Middle frontal gyrus (tissue), 1 donor: ENCODE measurements at regions not wholly inside any gene's neighbourhood (a gene's known extent, or its start where the extent isn't known, plus 50 kb on each side); places are given as distances from the start of the nearest gene placed in this dataset.
"Not testable (repeated sequence)": the region's sequence is repeated elsewhere in the genome, so short reads cannot be mapped to it uniquely, and the experiment has no call there.

Experiments
- DNase-seq: peaks from one replicate; pipeline ENCODE4 v3.0.0-alpha.2; 2015; ENCODE audit warnings: low spot score; ENCODE audit errors: extremely low spot score

DNA sequence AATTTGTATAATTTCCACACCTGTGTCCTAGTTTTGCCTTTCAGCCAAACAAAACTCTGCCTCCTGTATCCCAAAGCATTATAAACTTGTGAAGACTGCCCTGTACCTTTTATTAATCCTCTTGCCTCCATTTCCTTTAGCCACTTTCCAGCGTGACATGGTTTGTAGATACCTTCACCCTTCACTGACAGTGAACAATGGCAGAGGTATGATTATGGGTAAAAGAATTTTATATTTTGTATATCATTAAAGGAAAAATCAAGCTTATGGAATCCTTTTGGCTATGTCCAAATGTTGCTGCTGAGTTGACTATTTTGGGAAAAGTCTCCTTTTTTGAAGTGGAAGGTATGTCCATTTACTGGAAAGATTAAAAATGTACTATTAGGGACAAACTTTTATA lies 251.7 kb downstream of the HNMT start:
- no peak for DNase-seq

DNA sequence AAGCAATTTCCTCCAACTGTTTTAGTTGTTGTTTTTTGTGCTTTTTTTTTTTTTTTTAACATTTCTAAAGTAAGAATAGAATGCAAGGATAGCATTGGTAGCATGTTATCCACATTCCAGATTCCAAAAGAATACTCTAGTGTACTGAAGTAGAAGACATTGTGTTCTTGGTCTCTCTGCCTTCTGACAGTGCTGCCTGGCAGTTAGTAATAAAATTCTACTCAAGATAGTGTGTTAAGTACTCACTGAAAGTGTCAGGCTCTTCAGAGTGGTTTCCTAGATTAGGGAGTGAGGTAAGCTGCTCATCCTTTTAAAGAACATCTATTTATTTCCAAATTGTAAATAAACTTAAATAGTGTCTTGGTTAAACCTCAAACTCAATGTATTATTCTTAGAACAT lies 253.7 kb downstream of the HNMT start:
- no peak for DNase-seq

DNA sequence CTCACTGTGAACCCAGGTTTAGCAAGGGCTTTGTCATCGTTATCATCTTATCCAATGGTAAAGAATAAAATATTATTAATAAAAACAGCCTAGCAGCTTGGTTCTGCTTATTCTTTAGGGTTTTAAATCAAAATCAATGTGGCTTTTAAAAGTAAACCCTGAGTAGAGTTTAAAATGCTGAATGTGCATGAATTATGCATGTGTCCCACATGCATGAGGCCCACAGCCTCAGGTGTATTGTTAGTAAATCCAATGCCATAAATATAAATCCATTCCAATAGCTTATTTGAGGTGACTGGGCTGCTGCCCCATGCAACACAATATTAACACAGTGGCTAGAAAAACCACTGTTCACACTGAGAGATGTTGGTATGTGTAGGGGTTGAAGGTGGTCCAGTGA lies 254.1 kb downstream of the HNMT start:
- no peak for DNase-seq

DNA sequence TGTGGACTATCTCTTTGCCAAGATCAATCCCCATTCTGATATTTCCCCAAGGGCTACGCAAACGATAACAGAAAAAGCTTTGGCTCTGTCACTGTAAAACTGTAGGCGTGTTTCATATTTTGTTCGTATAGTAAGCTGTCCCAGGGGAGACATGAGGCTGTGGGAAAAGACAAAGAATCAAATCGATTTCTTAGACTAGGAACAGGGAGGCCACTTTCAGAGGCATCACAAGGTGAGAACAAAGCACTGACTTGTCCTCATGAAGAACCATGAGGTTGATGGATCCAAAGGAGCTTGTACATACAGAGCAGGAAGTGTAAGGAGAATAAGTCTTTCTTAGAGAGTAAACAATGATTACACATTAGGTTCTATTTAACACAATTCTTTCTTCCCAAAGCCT lies 255.7 kb downstream of the HNMT start:
- DNase-seq = no peak

DNA sequence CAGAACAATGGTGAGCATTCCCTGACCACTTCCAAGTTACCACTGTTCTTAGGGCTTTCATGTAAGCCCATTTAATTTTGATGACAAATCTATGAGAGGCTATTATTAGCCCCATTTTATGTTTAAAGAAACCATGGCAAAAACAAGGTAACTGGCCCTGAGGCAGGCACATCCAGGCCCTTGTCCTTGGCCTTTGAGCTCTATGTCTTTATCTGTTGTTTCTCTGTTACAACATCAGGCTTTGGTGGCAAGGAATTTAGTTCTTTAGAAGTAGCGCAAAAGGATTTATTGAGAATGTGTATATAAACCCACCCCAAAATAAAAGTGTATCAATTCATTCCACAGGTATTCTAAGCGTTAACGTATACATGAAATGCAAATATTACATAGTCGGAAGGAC lies 257.1 kb downstream of the HNMT start:
- no peak for DNase-seq

DNA sequence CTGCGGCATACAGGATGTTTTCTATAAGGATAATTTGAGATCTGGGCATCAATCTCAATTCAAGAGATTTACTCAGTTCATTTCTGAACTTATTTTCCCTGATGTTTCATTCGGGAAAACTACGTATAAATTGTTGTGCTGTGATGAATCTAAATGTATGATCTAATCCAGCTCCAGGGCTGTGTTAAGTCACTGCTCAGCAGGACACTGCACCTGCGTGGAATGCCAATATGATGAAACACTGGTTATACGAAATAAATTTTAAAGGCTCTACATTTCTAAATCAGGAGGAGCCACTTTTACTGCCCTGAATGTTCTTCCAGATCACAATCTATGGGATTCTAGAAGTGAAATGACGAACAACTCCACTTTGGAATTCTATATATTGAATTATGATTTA lies 259.0 kb downstream of the HNMT start:
- no peak for DNase-seq

DNA sequence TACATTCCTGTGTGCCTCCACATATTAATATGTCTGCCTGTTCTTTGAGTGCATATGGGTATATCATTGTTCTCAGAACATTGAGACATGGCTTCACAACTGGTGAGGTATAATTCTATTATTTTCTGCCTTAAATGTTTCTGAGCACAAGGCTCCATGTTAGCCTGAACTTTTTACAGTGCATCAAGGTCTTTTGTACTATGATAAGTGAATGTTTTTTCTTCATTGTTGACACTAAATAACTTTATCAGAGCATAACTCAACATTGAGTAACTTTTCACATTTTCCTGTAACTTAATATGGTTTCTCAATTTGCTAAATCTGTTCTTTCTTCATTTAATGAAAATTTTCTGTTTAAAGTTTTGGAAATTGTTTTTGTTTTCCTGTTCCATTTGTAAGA lies 262.9 kb downstream of the HNMT start:
- DNase-seq = no peak

DNA sequence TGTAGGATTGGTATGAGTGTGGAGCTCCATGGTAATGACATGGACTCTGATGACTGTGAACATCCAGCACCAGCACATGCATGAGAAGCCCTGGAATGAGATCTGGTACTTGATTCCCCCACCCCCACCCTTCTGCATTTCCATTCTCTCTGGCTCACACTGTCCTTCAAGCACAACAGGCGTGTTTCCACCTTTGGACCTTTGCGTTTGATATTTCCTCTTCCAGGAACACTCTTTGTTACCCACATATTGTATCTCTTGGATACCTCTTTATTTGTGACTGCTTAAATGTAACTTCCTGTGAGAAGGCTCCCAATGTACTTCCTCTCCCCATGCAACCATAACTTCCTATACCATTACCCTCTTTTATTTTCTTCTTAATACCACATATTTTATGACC lies 263.8 kb downstream of the HNMT start:
- DNase-seq = no peak

DNA sequence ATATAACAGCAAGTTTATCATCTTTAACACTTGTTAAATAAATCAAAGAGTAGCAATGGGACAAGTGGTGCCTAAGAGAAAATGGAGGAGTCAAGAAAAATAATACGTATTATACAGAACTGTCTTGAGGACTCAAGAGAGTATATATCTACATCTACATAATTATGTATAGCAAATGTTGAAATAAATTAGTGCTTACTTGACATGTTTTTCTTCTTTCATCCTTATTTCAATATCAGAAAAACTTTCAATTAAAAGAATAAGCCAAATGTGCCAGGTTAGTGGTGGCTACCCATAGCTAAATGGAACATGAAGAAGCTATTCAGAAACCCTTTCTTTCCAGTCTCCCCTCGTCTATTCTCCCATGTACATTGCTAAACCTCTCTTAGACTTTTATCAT lies 267.3 kb upstream of the SPOPL start:
- no peak for DNase-seq

DNA sequence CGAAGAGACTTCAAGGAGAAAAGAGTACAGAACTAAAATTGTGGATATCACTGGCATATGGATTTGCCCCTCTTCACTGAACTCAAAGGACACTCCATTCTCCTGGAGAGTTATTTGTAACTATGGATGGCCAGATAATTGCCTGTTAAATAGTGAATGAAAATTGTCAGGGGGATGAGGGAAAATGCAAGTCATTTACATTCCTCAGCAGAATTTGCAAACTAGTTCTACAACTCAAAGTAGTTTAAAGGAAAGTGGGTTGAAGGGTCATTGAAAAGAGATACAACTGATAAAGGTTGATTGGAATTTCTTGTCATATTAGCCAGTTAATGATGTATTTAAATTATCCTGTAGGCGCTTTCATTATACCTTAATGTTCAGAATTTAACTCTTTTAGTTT lies 266.5 kb upstream of the SPOPL start:
- no peak for DNase-seq

DNA sequence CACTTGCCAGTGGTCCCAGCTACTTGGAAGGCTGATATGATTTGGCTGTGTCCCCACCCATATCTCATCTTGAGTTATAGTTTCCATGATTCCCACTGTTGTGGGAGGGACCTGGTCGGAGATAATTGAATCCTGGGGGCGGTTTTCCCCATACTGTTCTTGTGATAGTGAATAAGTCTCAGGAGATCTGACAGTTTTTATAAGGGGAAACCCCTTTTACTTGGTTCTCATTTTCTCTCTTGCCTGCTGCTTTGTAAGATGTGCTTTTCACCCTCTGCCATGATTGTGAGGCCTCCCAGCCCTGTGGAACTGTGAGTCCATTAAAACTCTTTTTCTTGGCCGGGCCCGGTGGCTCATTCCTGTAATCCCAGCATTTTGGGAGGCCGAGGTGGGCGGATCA lies 265.4 kb upstream of the SPOPL start:
- DNase-seq = no peak

DNA sequence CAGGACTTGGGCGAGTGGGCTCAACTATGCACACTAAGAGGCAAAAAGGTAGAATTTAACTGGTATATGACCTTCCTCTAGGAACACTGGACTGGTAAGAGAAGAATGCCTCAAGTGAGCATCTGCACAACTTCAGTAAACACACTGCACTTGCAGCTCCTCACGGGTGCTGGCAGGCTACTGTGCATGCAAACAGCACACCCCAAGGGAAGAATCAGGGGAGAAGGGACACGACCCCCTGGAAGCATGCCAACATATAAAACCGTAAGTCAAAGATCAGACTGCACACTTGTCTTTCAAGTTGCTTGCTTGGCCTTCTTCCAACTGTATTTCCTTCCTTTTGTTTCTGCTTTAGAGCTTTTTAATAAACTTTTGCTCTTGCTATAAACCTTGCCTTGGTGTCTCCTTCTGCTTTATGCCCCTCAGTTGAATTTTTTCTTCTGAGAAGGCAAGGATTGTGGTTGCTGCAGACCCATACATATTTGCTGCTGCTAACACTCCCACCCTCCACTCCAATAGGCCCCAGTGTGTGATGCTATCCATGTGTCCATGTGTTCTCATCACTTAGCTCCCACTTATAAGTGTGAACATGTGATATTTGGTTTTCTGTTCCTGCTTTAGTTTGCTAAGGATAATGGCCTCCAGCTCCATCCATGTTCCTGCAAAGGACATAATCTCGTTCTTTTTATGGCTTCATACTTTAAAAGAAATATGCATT lies 263.7 kb upstream of the SPOPL start:
- DNase-seq = no peak

DNA sequence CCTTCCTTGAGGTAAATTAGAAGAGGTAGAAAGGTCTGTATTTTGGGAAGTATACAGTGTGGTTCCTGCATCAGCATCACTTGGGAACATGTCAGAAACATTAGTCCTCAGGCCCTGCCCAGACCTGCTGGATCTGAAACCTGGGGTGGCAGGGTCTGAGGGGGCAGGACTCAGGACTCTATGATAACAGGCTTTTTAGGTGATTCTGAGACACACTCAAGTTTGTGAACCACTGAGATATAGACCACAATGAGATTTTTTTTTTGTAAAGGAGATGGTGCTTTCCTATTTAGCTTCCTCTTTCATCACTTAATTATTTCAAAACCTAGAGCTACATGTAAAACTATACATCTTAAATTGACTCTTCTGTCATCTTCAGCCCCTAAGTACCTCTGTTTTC lies 262.7 kb upstream of the SPOPL start:
- no peak for DNase-seq

DNA sequence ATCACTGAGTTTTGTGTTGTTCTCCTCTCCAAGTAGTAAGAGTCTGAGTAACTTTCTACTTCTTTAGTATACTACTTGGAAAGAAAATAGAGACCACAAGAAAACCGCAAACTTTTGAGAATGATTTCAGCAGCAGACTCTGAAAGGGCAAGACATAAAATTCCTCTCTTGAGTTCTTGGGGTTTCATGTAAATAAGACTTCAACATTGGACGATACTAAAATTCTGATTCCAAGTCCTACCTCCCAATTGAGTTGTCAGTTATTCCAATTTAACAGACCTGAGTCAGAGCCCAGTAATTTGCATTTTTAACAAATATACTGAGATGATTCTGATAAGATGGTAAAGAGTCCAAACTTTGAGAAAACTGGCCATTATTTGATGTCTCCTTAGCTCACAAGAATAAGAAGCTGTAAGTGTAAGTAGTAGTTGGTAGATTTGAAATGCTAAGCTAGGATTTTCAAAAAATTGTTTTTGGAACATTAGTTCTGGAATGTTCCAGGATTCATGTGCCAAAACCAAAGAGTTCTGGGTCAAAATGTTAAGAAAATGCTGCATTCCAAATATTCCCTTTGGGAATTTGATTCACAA lies 261.6 kb upstream of the SPOPL start:
- DNase-seq = no peak

DNA sequence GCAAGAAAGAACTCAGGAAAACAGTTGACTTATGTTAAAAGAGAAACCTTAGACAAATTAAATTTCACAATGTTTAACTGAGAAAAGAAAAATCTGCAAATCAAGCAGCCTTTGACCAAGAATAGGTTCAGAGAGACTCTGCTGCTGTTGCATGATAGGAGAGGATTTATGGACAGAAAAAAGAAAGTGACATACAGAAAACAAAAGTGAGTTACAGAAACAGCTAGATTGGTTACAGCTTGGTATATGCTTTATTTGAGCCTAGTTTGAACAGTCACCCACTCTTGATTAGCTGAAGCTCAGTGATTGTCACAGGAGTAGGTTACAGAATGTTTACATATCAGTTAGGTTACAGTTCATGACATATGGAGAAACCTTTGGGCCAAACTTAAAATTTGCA lies 258.2 kb upstream of the SPOPL start:
- no peak for DNase-seq

DNA sequence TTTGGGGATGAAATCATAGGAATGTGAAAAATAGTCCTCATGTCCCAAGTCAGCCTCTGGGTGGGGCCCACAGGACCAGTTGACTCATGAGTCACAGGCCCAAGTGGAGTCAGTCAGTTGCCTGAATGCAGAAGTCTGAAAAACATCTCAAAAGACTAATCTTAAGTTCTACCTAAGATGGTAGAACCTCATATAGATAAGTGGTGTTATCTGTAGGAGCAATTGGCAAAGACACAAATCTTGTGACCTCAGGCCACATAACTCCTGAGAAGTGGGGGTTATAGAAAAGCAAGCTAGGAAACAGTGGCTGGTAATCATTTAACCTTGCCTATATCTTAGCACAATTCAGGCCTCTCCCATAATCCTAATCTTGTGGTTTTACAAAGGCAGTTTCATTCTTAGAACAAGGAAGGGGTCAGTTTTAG lies 257.1 kb upstream of the SPOPL start:
- DNase-seq = no peak

DNA sequence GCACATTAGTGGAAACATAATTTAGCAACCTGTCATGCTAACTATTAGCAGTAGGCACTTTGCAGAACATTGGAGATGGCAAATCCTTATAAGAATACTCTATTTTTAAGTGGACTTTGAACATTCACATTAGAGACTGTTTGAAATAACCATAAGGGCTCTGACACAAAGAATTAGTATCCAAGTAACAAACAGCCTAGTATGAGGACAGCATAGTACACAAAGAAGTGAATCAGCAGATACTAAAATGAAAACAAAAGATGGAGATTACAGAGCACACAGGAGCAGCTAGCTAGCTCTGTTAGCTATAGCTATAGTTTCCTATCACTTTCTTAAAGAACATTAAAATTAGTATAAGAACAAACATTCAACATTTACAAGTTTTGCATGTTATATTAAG lies 256.3 kb upstream of the SPOPL start:
- DNase-seq = no peak

DNA sequence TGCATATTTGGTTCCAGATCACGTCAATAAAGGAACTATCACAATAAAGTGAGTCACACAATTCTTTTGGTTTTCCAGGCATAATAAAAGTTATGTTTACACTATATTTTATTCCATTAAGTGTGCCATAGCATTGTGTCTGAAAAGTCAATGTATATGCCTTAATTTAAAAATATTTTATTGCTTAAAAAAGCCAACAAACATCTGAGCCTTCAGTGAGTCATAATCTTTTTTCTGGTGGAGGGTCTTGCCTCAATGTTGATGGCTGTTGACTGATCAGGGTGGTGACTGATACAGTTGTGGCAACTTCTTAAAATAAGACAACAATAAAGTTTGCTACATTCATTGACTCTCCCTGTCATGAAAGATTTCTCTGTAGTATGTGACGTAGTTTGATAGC lies 254.3 kb upstream of the SPOPL start:
- no peak for DNase-seq

DNA sequence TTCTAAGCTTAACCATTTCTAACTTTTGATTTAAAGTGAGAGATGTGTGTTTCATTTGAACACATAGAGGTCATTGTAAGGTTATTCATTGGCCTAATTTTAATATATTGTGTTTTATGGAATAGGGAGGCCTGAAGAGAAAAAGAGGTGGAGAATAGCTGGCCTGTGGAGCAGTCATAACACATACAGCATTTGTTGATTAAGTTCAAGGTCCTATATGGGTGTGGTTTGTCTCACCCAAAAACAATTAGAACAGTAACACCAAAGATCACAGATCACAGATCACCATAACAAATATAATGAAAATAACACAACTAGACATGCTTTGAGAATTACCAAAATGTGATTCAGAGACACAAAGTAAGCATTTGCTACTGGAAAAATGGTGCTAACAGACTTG lies 252.4 kb upstream of the SPOPL start:
- no peak for DNase-seq

DNA sequence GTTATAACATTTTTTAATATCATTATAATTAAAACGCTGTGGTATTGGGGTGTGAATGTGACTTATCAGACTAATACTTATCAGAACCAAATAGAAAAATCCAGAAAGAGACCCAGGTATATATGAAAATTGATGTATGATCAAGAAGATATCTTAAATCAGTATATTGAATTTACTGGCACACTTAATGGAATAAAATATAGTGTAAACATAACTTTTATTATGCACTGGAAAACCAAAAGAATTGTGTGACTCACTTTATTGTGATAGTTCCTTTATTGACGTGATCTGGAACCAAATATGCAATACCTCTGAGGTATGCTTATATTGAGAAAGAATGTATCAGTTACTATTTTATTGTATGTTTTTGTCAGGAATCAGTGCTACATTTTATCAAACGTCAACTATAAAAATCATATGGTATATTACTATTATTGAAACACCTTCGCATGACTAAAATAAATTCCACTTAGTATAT lies 250.7 kb upstream of the SPOPL start:
- not testable (repeated sequence) for DNase-seq

DNA sequence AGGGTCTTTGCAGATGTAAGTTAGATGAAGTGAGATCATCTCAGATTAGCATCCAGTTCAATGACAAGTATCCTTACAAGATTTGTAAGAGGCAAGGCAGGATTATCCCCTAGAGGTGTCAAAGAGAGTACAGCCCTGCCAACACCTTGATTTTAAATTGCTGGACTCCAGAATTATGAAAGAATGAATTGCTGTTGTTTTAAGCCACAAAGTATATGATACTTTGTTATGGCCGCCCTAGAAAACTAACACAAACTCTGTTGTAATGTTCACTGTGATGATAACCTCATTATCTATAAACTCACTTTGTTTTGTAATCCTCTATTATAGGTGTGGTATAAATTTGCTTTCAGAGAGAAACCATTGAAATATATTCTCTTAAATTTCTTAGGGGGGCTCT lies 249.0 kb upstream of the SPOPL start:
- DNase-seq = no peak

DNA sequence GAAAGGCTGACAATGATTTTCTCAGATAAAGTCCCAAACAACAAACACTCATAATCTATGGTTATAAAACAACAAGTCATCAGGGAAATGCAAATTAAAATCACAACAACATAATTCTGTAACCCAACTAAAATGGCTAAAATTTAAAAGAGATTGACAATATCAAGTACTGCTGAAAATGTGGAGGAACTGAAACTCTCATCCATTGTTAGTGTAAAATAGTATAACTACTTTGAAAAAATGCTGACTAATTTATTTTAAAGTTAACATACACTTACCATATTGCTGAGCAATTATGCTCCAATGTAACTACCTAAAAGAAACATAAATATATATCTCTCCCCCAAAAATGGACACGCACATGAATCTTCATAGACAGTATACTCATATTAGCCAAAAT lies 245.9 kb upstream of the SPOPL start:
- DNase-seq = no peak

DNA sequence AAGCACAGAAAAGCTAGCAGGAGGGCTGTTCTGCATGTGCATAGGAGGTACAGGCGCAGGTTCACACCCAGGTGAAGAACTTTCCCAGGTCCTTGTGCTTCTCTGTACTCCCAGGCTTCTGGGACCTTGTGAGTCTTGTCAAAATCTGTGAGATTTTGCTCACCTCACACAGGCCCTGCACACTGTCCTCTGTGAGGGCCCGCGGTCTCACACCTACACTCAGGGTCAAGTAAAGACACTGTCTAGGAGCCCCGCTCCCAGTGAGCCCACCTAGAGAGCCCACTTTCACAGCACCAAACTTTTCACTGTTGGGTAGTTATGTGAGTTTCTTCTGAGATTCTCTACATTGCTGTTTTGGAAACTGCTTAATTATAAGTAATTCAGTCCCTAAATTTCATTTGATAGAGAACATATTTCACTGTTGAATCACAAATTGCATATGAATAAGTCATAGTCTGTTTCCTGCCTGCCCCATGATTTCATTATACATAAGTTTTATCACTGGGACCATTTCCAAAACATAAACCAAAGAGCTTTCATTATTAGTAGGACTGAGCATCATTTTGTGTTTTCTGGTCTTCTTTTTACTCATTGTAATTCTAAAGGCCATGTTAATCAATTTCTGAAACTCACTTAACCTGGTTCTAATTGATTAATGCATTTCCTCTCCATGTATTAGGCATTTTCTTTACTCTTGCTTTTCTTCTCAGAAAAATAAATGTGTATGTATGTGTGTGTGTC lies 234.2 kb upstream of the SPOPL start:
- no peak for DNase-seq
